ENCODE measurements at regions not wholly inside any gene's neighbourhood (a gene's known extent, or its start where the extent isn't known, plus 50 kb on each side); places are given as distances from the start of the nearest gene placed in this dataset.
"Not testable (repeated sequence)": the region's sequence is repeated elsewhere in the genome, so short reads cannot be mapped to it uniquely, and the experiment has no call there.

- DNase-seq (ENCODE audit: low read depth in 2 of 3, low spot score in 2 of 3) = no peak
Observed at GRCh38 chr1:81187635-81188034, 613.1 kb upstream of the ADGRL2 start.

- DNase-seq (ENCODE audit: low read depth in 2 of 3, low spot score in 2 of 3) = no peak
Observed at GRCh38 chr1:81186261-81186660, 614.5 kb upstream of the ADGRL2 start.

DNA sequence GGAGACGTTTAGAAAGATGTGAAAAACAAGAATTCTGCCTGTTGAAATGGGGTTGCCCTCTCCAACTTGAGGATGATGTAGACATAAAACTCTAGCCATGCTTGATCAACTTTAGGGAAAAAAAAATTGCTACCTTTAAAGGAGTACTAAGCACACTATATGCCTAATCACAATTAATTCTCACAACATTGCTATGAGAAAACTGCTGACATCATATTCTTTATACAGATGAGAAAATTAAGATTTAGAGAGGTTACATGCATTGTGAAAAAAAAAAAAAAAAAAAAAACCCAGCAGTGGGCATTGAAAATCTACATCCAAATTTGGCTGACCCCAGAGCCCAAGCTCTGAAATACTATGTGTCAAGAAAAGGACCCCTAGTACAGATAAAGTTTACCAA lies 617.2 kb upstream of the ADGRL2 start:
- no peak for DNase-seq (ENCODE audit: low read depth in 2 of 3, low spot score in 2 of 3)

DNA sequence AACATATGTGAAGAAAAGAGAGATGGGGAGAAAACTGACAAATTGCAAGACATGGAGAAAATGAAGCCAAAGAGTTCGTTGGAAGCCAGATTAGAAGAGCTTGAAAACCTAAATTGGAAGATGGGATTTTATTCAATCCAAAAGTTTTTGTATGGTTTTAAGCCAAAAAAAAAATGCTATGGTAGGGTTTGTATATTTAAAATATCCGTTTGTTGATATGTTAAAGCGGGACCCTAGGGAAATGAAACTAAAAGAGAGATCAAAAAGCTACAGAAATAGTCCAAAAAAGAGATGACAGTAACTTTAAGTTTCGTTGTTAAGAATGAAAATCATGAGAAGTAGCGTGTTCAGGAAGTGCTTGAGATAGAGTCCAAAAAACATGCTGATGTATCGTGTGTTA lies 617.7 kb upstream of the ADGRL2 start:
- no peak for DNase-seq (ENCODE audit: low read depth in 2 of 3, low spot score in 2 of 3)

- DNase-seq (ENCODE audit: low read depth in 2 of 3, low spot score in 2 of 3) = no peak
Observed at GRCh38 chr1:81179242-81179641, 621.5 kb upstream of the ADGRL2 start.

GRCh38 chr1:81178431-81179093 lies 622.2 kb upstream of the ADGRL2 start:
- DNase-seq (ENCODE audit: low read depth in 2 of 3, low spot score in 2 of 3) = not testable (repeated sequence)

DNA sequence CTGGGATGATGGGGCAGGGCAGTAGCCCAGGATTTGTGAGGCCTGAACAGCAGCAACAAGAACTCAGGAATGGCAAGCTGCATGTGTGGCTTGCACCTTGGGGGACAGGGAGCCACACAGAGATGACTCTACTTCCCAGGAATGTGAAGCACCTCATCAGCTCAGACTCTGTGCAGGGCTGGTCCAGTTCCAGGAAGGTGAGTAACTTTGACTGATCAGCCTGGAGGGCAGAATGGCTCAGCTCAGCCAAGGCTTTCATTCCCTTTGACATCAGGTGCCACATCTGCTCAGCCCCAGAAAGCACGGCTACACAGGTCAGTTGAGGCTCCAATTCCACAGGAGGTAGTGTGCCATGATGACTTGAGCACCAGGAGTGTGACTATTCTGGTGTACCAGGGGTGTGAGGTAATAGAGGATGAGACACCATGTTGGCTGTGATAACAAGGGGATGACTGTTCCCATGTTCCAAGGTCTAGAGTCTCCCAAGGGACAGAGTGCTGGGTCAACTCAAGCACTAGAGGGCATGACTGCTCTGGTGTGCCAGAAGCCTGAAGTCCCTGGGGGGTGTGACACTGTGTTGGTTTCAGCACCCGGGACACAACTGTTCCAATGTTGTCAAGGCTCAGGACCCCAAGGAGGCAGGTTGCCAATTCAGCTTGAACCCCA lies 625.8 kb upstream of the ADGRL2 start:
- no peak for DNase-seq (ENCODE audit: low read depth in 2 of 3, low spot score in 2 of 3)

- no peak for DNase-seq (ENCODE audit: low read depth in 2 of 3, low spot score in 2 of 3)
Observed at GRCh38 chr1:81174052-81174451, 626.7 kb upstream of the ADGRL2 start.

DNA sequence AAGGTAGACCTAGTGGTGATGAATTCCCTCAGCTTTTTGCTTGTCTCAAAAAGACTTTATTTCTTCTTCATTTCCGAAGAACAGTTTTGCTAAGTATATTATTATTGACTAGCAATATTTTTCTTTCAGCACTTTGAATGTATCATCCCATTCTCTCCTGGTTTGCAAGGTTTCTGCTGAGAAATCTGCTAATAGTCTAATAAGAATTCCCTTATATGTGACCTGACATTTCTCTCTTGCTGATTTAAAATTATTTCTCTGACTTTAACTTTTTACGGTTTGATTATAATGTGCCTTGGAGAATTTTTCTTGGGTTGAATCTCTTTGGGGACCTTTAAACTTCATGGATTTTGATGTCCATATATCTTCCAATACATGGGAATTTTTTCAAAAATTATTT lies 628.3 kb upstream of the ADGRL2 start:
- DNase-seq (ENCODE audit: low read depth in 2 of 3, low spot score in 2 of 3) = no peak

DNA sequence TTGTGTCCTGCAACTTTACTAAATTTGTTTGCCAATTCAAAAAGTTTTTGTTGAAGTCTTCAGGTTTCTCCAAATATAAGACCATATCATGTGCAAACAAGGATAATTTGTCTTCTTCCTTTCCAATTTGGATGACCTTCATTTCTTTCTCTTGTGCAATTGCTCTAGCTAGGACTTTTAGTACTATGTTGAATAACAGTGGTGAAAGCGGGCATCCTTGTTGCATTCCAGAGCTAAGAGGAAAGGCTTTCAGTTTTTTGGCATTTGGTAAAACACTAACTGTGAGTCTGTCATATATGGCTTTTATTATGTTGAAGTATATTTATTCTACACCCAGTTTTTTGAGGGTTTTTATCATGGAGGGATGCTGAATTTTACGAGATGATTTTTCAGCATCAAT lies 630.0 kb upstream of the ADGRL2 start:
- no peak for DNase-seq (ENCODE audit: low read depth in 2 of 3, low spot score in 2 of 3)

DNA sequence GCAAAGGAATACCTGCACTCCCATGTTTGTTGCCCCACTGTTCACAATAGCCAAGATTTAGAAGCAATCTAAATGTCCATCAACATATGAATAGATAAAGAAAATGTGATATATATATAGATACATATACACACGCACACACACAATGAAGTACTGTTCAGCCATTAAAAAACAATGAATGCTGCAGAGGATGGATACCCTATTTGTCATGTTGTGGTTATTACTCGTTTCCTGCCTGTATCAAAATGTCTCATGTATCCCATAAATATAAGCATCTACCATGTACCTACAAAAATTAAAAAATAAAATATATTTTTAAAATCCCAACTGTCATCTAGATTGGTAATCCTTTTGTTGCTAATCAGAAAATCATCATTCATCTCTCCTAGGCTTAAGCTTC lies 634.8 kb upstream of the ADGRL2 start:
- no peak for DNase-seq (ENCODE audit: low read depth in 2 of 3, low spot score in 2 of 3)

GRCh38 chr1:81160696-81161095 lies 640.0 kb upstream of the ADGRL2 start:
- DNase-seq (ENCODE audit: low read depth in 2 of 3, low spot score in 2 of 3) = no peak

- DNase-seq (ENCODE audit: low read depth in 2 of 3, low spot score in 2 of 3) = no peak
Observed at GRCh38 chr1:81158592-81158991, 642.1 kb upstream of the ADGRL2 start.

GRCh38 chr1:81157686-81158085 lies 643.0 kb upstream of the ADGRL2 start:
- DNase-seq (ENCODE audit: low read depth in 2 of 3, low spot score in 2 of 3) = no peak

DNA sequence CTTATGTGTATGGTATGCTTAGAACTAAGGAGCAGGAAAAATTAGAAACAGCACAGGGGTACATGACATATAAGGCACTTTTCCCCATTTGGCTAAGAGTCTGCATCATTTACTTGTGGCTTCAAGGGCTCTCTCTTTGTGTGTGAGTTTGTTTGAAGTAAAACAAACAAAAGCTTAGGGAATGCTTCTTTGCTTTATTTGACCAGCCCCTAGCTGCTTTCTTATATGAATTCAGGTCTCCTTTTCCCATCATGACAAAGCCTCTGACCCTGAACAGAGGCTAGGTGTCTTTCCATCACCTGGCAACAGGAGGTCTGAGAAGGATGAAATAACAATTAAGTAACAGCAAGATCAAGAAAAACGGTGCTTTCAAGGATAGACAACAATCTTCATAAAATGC lies 643.8 kb upstream of the ADGRL2 start:
- no peak for DNase-seq (ENCODE audit: low read depth in 2 of 3, low spot score in 2 of 3)

DNA sequence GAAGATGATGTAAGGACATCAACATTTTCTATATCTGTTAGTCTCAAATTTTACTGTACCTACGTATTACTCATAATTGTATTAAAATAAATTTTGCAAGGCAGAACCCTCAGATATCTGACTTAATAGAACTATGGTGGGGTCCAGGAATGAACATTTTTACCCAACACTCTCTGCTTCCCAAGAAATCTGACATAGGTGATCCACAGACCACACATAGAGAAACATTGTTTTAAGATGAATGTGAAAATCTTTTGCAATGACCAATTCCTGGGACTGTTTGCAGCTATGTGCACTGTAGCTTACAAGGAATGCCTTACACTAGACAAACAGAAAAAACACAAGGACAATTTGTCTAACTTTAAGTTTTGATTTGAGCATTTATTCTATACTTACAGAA lies 645.6 kb upstream of the ADGRL2 start:
- DNase-seq (ENCODE audit: low read depth in 2 of 3, low spot score in 2 of 3) = no peak

GRCh38 chr1:81151206-81151605 lies 649.5 kb upstream of the ADGRL2 start:
- DNase-seq (ENCODE audit: low read depth in 2 of 3, low spot score in 2 of 3) = no peak

DNA sequence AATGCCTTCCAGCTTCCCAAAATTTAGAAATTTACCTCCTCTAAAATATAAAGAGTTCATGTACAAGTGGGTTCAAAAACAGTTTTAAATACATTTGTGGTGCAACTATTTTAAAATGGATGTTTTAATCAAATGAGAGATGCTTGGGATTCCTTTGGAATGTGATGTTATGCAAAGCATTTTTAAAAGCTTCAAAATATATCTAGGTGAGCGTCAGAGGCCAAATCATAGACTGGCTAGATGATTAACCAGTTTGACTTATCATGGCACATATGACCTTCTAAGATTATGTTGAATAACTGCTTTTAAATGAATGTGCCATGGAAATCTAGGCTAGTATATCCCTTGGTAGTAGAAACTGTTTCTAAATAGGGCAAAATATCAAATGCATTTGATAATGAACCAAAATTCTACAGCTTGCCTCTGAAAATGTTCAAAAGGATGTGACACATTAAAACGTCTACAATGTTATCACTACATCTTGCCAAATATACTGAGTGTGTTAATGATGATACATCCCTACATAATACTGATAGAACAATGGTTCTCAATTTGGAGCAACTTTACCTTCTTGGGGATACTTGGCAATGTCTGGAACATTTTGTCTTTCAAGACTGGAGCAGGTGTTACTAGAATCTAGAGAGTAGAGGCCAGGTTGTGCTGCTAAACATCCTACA lies 650.9 kb upstream of the ADGRL2 start:
- no peak for DNase-seq (ENCODE audit: low read depth in 2 of 3, low spot score in 2 of 3)

- DNase-seq (ENCODE audit: low read depth in 2 of 3, low spot score in 2 of 3) = no peak
Observed at GRCh38 chr1:81144240-81144825, 656.4 kb upstream of the ADGRL2 start.

DNA sequence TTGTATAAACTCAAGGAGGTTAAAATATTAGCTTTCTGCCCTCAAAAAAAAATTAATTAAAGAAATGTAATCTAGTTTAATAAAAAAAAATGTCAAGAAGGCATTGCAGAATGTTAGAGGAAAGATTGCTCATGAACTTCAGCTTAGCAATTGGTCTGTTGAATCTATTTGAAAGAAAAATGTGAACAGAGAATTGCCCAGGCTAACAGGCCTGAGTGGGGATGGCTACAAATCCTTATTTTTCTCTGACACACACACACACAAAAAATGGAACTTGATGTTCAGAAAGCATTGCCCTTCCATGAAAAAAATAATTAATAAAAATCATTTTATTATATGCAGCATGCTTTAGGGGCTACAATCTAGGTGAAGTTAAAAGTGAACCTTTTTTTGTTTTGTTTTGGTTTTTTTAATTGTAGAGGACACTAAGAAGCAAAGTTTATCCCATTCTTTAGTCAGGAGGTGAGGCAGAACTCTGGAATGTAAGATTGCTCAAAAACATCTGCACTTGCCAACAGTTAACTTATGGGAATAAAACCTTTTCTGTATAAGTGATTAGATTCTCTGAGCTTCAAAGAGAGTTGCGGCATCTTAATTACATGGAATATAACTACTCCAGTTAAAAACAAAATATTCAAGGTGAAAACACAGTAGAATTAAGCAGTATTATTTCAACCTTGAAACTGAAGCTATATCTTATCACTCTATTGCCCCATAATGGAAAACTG lies 658.5 kb upstream of the ADGRL2 start:
- no peak for DNase-seq (ENCODE audit: low read depth in 2 of 3, low spot score in 2 of 3)

DNA sequence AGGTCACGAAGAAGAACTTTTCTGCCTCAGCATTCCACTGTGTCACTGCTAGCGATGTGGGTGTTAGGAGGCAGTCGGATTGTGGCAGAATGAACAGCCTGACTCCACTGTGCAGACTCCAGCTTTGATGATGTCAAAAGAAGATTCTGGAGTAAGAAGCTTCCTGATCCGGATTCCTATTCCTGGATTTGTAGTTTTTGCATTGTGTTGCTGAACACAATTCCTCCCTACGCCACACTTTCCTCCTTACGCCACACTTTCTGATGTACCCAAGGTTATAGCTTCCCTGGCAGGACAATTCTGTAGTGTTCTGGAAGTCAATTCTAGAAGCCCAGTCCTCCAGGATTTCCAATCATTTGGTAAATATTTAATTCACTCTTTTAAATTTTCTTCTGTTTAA lies 665.2 kb upstream of the ADGRL2 start:
- DNase-seq (ENCODE audit: low read depth in 2 of 3, low spot score in 2 of 3) = no peak
